Vagina (tissue), 2 donors: ENCODE measurements at regions not wholly inside any gene's neighbourhood (a gene's known extent, or its start where the extent isn't known, plus 50 kb on each side); places are given as distances from the start of the nearest gene placed in this dataset.

Experiments
- CTCF ChIP-seq, 3 experiments: fragments of 450-650 bp in 2 of 3; fragments of 200-600 bp in 1 of 3; sonication (generic) in 1 of 3; IDR thresholded peaks; one replicate each; pipeline ENCODE4 v1.5.1; 2017 to 2019; ENCODE audit warnings: antibody characterized with exemption in 3 of 3, mild to moderate bottlenecking in 2 of 3, moderate library complexity in 2 of 3
- POLR2A ChIP-seq, 2 donors: fragments of 450-650 bp; IDR thresholded peaks; one replicate each; pipeline ENCODE4 v1.6.1; 2017; ENCODE audit warnings: antibody characterized with exemption in 2 of 2, mild to moderate bottlenecking in 2 of 2, moderate library complexity in 2 of 2

- TF ChIP-seq POLR2A (IDR thresholded peaks at IDR 0.05), result no peak
- TF ChIP-seq CTCF (IDR thresholded peaks at IDR 0.05), result no peak
Measured at GRCh38 chr20:24771542-24772061, 177.5 kb upstream of the CST7 start.
